OCI-LY1 (cell line): ENCODE measurements at regions not wholly inside any gene's neighbourhood (a gene's known extent, or its start where the extent isn't known, plus 50 kb on each side); places are given as distances from the start of the nearest gene placed in this dataset.

ENCODE experiments used
- H2AFZ ChIP-seq: fragments of 200-600 bp; sonication (generic), shearing (Covaris generic); 2 replicates; pipeline ENCODE4 v1.6.0; 2014; ENCODE audit warnings: antibody characterized with exemption, mild to moderate bottlenecking, low read length
- H3F3A ChIP-seq: fragments of 200-600 bp; sonication (generic), shearing (Covaris generic); 2 replicates; pipeline ENCODE4 v1.6.0; 2014; ENCODE audit warnings: mild to moderate bottlenecking, antibody characterized with exemption, low read length, moderate library complexity; ENCODE audit not compliant: insufficient read depth
- H3K27ac ChIP-seq: fragments of 200-600 bp; sonication (generic); 2 replicates; pipeline ENCODE4 v1.5.1; 2014; ENCODE audit warnings: low read length, mixed run types, mild to moderate bottlenecking, low read depth; ENCODE audit not compliant: poor library complexity, severe bottlenecking
- H3K27me3 ChIP-seq: fragments of 200-600 bp; sonication (generic); 2 replicates; pipeline ENCODE4 v1.6.0; 2014; ENCODE audit warnings: antibody characterized with exemption, mild to moderate bottlenecking, low read length, moderate library complexity; ENCODE audit not compliant: insufficient read depth
- H3K36me3 ChIP-seq: fragments of 200-600 bp; sonication (generic); 2 replicates; pipeline ENCODE4 v1.6.1; 2014; ENCODE audit warnings: mild to moderate bottlenecking, antibody characterized with exemption, low read length, moderate library complexity, mixed read lengths; ENCODE audit not compliant: insufficient read depth
- H3K4me1 ChIP-seq: fragments of 200-600 bp; sonication (generic); 2 replicates; pipeline ENCODE4 v1.5.1; 2014; ENCODE audit warnings: mild to moderate bottlenecking, low read length, moderate library complexity; ENCODE audit not compliant: insufficient read depth, severe bottlenecking
- H3K4me2 ChIP-seq: fragments of 200-600 bp; sonication (generic), shearing (Covaris generic); 2 replicates; pipeline ENCODE4 v1.6.1; 2014; ENCODE audit warnings: low read length
- H3K4me3 ChIP-seq: fragments of 200-600 bp; sonication (generic); 2 replicates; pipeline ENCODE4 v1.5.1; 2014; ENCODE audit warnings: low read length, low read depth, mild to moderate bottlenecking, mixed read lengths; ENCODE audit not compliant: poor library complexity, severe bottlenecking
- H3K79me2 ChIP-seq: fragments of 200-600 bp; shearing (Covaris generic); 2 replicates; pipeline ENCODE4 v1.6.1; 2016; ENCODE audit warnings: mixed run types, low read length, mixed read lengths; ENCODE audit not compliant: insufficient read depth
- H3K9ac ChIP-seq: fragments of 200-600 bp; sonication (generic), shearing (Covaris generic); 2 replicates; pipeline ENCODE4 v1.6.1; 2014; ENCODE audit warnings: mild to moderate bottlenecking, low read length, mixed read lengths
- H3K9me2 ChIP-seq: fragments of 200-600 bp; sonication (generic), shearing (Covaris generic); 2 replicates; pipeline ENCODE4 v1.6.1; 2014; ENCODE audit warnings: low read depth, mild to moderate bottlenecking, low read length, mixed read lengths
- H3K9me3 ChIP-seq: fragments of 200-600 bp; shearing (Covaris generic); 2 replicates; pipeline ENCODE4 v1.6.1; 2014; ENCODE audit warnings: low read length, mixed read lengths
- H4K20me1 ChIP-seq: fragments of 200-600 bp; sonication (generic), shearing (Covaris generic); 2 replicates; pipeline ENCODE4 v1.6.0; 2016; ENCODE audit warnings: mild to moderate bottlenecking, low read length; ENCODE audit not compliant: insufficient read depth
- EZH2 ChIP-seq: fragments of 200-600 bp; sonication (generic), shearing (Covaris generic); IDR thresholded peaks from 2 replicates; pipeline ENCODE4 v1.8.0; 2017; ENCODE audit warnings: borderline replicate concordance, mixed run types, mild to moderate bottlenecking, antibody characterized with exemption, low read length, moderate library complexity, mixed read lengths
- TF ChIP-seq, protein P1 (sequence below): fragments of 200-600 bp; sonication (generic), shearing (Covaris generic); IDR thresholded peaks from 2 replicates; pipeline ENCODE4 v1.5.1; 2017; ENCODE audit warnings: mild to moderate bottlenecking, antibody characterized with exemption, low read length, moderate library complexity, mixed read lengths

DNA sequence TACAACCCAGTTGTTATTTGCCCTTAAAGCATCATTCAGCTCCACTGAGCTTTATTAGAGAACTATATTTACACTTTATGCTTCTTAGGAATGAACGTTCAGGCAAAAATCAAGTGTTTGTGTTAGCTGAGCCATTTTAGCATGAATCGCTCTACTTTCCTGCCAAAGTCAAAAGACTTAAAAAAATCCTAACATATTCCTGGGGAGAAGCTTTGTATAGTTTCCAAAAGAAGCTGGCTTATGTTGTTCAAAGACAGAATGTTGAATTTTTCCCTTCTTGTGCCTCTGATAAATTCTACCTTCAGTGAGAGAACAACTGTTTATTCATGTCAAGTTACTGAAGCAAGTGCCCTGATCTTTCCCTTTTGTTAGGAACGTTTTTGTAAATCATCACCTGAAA lies 771.5 kb upstream of the HS3ST1 start:
- Histone ChIP-seq H3K9ac (no peak overlapping the region), H2AFZ (no peak overlapping the region), H3K4me2 (no peak overlapping the region), H3K27me3 (no peaks in the 10 kb centered on the region), H3K4me1 (no peaks in the 10 kb centered on the region), H3K9me2 (no peaks in the 10 kb centered on the region), H3F3A (no peaks in the 10 kb centered on the region), H3K4me3 (no peak overlapping the region), H3K36me3 (no peaks in the 10 kb centered on the region), H3K79me2 (no peaks in the 10 kb centered on the region), H3K27ac (no peak overlapping the region), H3K9me3 (no peaks in the 10 kb centered on the region), H4K20me1 (no peaks in the 10 kb centered on the region)
- TF ChIP-seq EZH2, result no peak
- TF ChIP-seq, protein P1, sequence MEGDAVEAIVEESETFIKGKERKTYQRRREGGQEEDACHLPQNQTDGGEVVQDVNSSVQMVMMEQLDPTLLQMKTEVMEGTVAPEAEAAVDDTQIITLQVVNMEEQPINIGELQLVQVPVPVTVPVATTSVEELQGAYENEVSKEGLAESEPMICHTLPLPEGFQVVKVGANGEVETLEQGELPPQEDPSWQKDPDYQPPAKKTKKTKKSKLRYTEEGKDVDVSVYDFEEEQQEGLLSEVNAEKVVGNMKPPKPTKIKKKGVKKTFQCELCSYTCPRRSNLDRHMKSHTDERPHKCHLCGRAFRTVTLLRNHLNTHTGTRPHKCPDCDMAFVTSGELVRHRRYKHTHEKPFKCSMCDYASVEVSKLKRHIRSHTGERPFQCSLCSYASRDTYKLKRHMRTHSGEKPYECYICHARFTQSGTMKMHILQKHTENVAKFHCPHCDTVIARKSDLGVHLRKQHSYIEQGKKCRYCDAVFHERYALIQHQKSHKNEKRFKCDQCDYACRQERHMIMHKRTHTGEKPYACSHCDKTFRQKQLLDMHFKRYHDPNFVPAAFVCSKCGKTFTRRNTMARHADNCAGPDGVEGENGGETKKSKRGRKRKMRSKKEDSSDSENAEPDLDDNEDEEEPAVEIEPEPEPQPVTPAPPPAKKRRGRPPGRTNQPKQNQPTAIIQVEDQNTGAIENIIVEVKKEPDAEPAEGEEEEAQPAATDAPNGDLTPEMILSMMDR, result no peak

DNA sequence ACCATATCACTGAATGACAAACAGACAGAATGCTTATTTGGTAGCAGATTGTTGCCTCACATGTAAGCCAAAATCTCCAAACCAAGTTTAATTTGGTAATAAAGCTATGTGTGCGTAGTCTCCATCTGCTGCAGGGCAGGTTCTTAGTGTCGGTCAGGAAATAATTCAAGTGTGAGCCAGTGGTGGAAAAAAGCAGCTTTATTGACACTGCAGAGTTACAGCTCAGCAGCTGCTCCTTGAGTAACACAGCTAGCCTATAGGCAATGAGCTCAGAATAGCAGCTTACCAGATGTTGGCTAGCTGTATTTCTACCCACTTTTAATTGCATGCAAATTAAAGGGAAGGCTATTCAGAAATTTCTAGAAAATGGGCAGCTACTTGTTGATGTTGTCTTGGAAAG lies 757.8 kb upstream of the HS3ST1 start:
- Histone ChIP-seq H3F3A (no peaks in the 10 kb centered on the region), H3K27me3 (no peaks in the 10 kb centered on the region), H3K9me2 (no peaks in the 10 kb centered on the region), H3K4me1 (no peaks in the 10 kb centered on the region), H3K36me3 (no peaks in the 10 kb centered on the region), H3K27ac (no peak overlapping the region), H3K79me2 (no peaks in the 10 kb centered on the region), H3K9ac (no peak overlapping the region), H4K20me1 (no peaks in the 10 kb centered on the region), H3K4me3 (no peak overlapping the region), H3K4me2 (no peak overlapping the region), H3K9me3 (no peaks in the 10 kb centered on the region), H2AFZ (no peak overlapping the region)
- TF ChIP-seq, protein P1, result no peak
- no peak for TF ChIP-seq EZH2

DNA sequence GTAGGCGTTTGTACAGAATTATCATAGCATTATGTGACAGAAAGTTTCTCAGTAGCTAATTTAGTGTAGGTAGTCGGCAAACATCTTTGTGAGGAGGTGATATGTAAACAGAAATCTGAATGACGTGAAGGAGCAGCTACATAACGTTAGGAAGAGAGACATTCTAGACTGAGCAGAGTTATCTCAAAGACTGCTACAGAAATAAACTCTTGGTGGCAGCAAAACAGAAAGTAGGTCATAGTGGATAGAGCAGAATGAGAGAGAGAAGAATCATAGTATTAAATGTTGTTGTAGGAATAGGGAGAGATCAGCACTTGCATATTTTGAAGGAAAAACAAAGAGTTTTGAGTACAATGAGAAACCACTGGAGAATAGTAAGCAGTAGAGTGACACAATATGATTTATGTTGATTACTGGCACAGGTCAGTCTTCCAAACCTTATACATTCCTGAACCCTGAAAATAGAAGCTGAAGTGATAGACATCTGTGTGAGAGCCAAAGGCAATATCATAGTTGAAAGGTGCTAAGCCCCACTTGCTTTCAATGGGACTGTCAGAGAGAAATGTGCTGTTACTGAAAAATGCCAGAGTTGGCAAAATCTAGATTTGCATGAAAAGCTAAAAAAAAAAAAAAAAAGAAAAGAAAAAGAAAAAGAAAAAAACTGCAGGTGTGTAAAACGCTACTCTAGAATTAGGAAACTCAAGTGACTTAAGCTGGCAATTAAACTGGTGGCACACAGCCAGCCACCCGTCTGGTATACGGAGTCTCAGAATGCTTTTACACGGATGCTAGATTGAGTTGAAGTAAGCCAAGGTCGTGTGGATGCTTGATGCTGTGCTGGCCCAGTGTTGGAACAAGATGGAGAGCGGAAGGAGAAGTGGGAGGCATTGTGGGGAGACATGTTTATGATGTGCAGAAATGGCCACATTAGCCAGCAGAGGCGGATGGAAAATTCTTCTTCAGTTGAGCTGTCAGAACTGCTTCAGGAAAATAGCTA lies 750.2 kb upstream of the HS3ST1 start:
- Histone ChIP-seq H3K9me3 (no peaks in the 10 kb centered on the region), H3K4me3 (no peak overlapping the region), H3K27me3 (no peaks in the 10 kb centered on the region), H3K79me2 (no peaks in the 10 kb centered on the region), H3K4me2 (no peak overlapping the region), H3K9ac (no peak overlapping the region), H4K20me1 (no peaks in the 10 kb centered on the region), H3F3A (no peaks in the 10 kb centered on the region), H2AFZ (no peak overlapping the region), H3K4me1 (no peaks in the 10 kb centered on the region), H3K27ac (no peak overlapping the region), H3K9me2 (no peaks in the 10 kb centered on the region), H3K36me3 (no peaks in the 10 kb centered on the region)
- TF ChIP-seq, protein P1, result no peak
- TF ChIP-seq EZH2, result no peak
